Left kidney (tissue), 1 donor: ENCODE measurements at regions not wholly inside any gene's neighbourhood (a gene's known extent, or its start where the extent isn't known, plus 50 kb on each side); places are given as distances from the start of the nearest gene placed in this dataset.
"Not testable (repeated sequence)": the region's sequence is repeated elsewhere in the genome, so short reads cannot be mapped to it uniquely, and the experiment has no call there.

Experiments
- DNase-seq: peaks from one replicate; pipeline ENCODE4 v3.0.0-alpha.2; 2013

DNA sequence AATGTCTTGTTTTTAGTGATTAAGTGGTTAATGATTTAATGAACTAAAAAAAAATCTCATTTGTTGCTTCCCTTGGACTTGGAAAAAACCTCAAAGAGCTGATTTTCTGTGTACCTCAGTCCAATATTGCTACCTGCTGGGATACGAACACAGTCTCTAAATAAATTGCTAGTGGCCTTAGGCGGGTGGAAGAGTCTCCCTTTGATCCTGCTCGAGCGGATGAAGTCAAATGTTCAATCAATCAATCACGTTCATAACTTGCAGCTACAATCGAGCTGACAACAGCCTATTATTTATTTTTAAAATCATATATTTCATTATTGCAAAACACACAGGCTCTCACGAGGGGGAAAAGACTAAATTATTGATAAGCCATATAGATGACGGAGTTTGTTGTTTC is 57.3 kb upstream of the HABP2 start:
- DNase-seq, result no peak

- peak; percentile 25 for DNase-seq
Measured at GRCh38 chr10:113496111-113497109, 56.4 kb upstream of the HABP2 start.

- no peak for DNase-seq
Measured at GRCh38 chr10:113497198-113497597, 55.7 kb upstream of the HABP2 start.

DNA sequence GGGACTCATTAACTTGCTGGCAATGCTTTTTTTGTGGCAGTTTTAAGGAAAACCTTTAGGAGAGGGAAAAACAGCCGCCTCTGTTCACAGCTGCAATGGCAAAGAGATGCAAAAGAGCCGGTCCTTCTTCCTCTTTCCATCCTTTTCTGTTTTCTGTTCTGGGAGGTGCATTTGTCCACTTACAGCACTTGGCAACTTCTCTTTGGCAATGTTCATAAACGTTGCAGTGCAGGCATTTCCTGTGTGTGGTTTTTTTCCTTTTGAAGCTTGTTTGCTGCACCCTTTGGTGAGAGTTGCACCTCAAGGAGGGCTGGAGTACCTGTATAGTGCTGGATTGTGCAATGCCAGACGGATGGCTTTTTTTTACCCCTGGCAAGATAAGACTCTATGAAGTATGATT is 53.9 kb upstream of the HABP2 start:
- DNase-seq, result no peak

GRCh38 chr10:113499806-113500205 is 53.0 kb upstream of the HABP2 start:
- no peak for DNase-seq

GRCh38 chr10:113501031-113501430 is 51.8 kb upstream of the HABP2 start:
- not testable (repeated sequence) for DNase-seq
